Naive thymus-derived CD4-positive, alpha-beta T cell (primary cell): ENCODE measurements at regions not wholly inside any gene's neighbourhood (a gene's known extent, or its start where the extent isn't known, plus 50 kb on each side); places are given as distances from the start of the nearest gene placed in this dataset.

Experiments
- ATAC-seq: fragments of 150-1000 bp; cut with Tn5 transposase; 2 replicates; pipeline ENCODE4 v1.10.0; 2021; ENCODE audit warnings: mild to moderate bottlenecking, moderate library complexity
- CTCF ChIA-PET: fragments of 350-600 bp; sonication (Branson Sonifier 250); formaldehyde crosslinking; loops from one replicate; lab custom pipeline; 2021; ENCODE audit warnings: antibody characterized with exemption; lab: Charles Lee
- POLR2A ChIA-PET: fragments of 350-600 bp; sonication (Branson Sonifier 250); formaldehyde crosslinking; loops from one replicate; lab custom pipeline; 2021; ENCODE audit warnings: antibody characterized with exemption, inconsistent platforms; lab: Charles Lee
- DNase-seq, 9 donors: peaks; one replicate each; pipeline versions ENCODE4 v3.0.0 to v3.0.0-alpha.2; 2020 to 2022; ENCODE audit warnings: mixed read lengths in 1 of 9
- H3K27ac ChIP-seq: one replicate; pipeline ENCODE4 v1.7.0; 2013; ENCODE audit warnings: mild to moderate bottlenecking, low read depth, low read length, moderate library complexity
- H3K27me3 ChIP-seq, 2 donors: one replicate each; pipeline ENCODE4 v1.7.0; 2013; ENCODE audit warnings: low read length in 2 of 2, mild to moderate bottlenecking in 2 of 2, moderate library complexity in 2 of 2; ENCODE audit not compliant: control insufficient read depth in 2 of 2, insufficient read depth in 2 of 2
- H3K36me3 ChIP-seq, 3 experiments: 1 replicate in 2 of 3; 2 replicates in 1 of 3; pipeline ENCODE4 v1.7.0; 2013; ENCODE audit warnings: low read length in 3 of 3, mild to moderate bottlenecking in 3 of 3, moderate library complexity in 1 of 3; ENCODE audit not compliant: insufficient read depth in 3 of 3, control insufficient read depth in 2 of 3
- H3K4me1 ChIP-seq, 2 donors: one replicate each; pipeline ENCODE4 v1.7.0; 2013; ENCODE audit warnings: low read length in 2 of 2, mild to moderate bottlenecking in 2 of 2, moderate library complexity in 1 of 2; ENCODE audit not compliant: control insufficient read depth in 2 of 2, insufficient read depth in 2 of 2
- H3K4me3 ChIP-seq: 2 replicates; pipeline ENCODE4 v1.7.0; 2013; ENCODE audit warnings: mild to moderate bottlenecking, low read length
- H3K9me3 ChIP-seq, 3 experiments: 1 replicate in 2 of 3; 2 replicates in 1 of 3; pipeline ENCODE4 v1.7.0; 2013; ENCODE audit warnings: low read length in 3 of 3; ENCODE audit not compliant: control insufficient read depth in 2 of 3
- H3K27ac Mint-ChIP-seq, 9 donors: one replicate each; pipeline ENCODE4 v1.8.0; 2020 to 2022; ENCODE audit warnings: mixed read lengths in 9 of 9, mild to moderate bottlenecking in 8 of 9, moderate library complexity in 5 of 9, inconsistent platforms in 2 of 9
- H3K27me3 Mint-ChIP-seq, 5 donors: one replicate each; pipeline ENCODE4 v1.8.0; 2021 to 2022; ENCODE audit warnings: mixed read lengths in 5 of 5, mild to moderate bottlenecking in 1 of 5
- H3K36me3 Mint-ChIP-seq, 5 donors: one replicate each; pipeline ENCODE4 v1.8.0; 2020 to 2022; ENCODE audit warnings: mixed read lengths in 5 of 5, mild to moderate bottlenecking in 3 of 5, inconsistent platforms in 1 of 5
- H3K4me1 Mint-ChIP-seq, 7 donors: one replicate each; pipeline ENCODE4 v1.8.0; 2020 to 2022; ENCODE audit warnings: mixed read lengths in 7 of 7, mild to moderate bottlenecking in 3 of 7, inconsistent platforms in 1 of 7
- H3K4me3 Mint-ChIP-seq, 10 donors: one replicate each; pipeline ENCODE4 v1.8.0; 2020 to 2022; ENCODE audit warnings: mild to moderate bottlenecking in 10 of 10, mixed read lengths in 10 of 10, moderate library complexity in 6 of 10, inconsistent platforms in 2 of 10
- H3K9me3 Mint-ChIP-seq, 11 donors: one replicate each; pipeline ENCODE4 v1.8.0; 2020 to 2022; ENCODE audit warnings: mixed read lengths in 11 of 11, mild to moderate bottlenecking in 4 of 11, inconsistent platforms in 1 of 11, moderate library complexity in 1 of 11
- intact Hi-C, 2 donors: fragments of 100-400 bp; cut with micrococcal nuclease; formaldehyde crosslinking; loops; one replicate each; pipeline ENCODE4 v1.15.1; 2023

DNA sequence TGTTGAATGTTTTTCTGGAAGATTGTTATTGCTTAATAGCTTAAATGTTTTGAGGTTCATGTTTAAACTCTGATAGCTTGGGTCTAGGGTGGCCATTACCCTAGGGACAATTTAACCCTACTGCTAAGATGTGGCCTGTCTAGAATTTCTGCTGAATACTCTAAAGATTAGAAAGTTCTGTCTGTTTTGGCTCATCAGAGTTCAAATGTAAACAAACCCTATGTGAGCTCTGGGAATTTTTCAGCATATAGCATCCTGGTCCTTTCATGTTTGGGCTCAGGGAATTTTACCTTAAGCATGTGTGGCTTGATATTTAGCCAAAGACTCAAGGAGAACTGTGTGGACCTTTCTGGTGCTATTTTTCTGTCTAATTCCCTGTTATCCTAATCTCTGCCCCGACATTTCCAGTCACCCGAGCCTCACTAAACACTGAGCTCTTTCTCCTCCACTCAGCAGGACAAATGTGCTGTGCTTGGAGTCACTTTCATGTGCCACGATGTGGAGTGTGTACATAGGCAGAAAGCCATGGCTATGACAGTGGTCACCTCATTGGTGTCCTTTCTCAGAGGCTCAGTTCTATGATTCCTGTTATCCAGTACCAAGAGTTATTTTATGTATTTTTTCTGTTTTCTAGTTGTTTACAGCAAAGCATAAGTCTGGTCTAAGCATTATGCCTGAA lies 492.5 kb upstream of the SPHKAP start:
- ChIA-PET CTCF (no interaction called here), POLR2A (interaction anchor here (0.5 kb wide), 1 partner anchor 869 kb away, joined by 6 read pairs; no protein-coding TSS in a partner anchor)
- Histone ChIP-seq H3K4me3 (no peak overlapping the region), H3K9me3 (no peaks in the 10 kb centered on the region), H3K27me3 (no peaks in the 10 kb centered on the region), H3K27ac (no peak overlapping the region), H3K4me1 (no peaks in the 10 kb centered on the region), H3K36me3 (no peaks in the 10 kb centered on the region)
- Mint-ChIP-seq H3K9me3 (peaks cover 0 to 7% (median 2%) of the 10 kb centered on the region in 11 donors), H3K4me3 (no peak overlapping the region), H3K27me3 (no peaks in the 10 kb centered on the region), H3K4me1 (no peaks in the 10 kb centered on the region), H3K27ac (no peak overlapping the region), H3K36me3 (no peaks in the 10 kb centered on the region)
- DNase-seq, result no peak
- no peak for ATAC-seq
- intact Hi-C loops, result no loop called here

DNA sequence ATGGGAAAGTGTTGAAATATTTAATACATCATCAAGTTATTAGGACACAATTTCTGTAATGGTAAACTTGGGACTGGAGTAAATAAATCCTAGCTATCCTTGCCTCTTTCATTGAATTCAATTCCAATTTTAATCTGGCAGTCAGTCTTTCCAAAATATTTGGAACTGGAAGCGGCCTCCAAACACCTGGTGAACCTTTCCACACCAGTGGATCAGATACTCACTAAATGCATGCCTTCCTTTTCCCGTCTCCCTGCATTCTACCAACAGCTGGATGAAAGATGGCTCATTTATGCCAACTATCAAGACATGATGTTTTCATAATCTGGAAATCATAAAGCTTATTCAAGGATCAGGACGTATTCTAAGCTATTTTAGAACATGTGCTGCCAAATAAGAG lies 488.2 kb upstream of the SPHKAP start:
- CTCF ChIA-PET, result no interaction called here
- intact Hi-C loops, result no loop called here
- H3K27me3 ChIP-seq, result no peaks in the 10 kb centered on the region
- H3K4me3 Mint-ChIP-seq, result no peak overlapping the region
- POLR2A ChIA-PET, result no interaction called here
- H3K27me3 Mint-ChIP-seq, result no peaks in the 10 kb centered on the region
- H3K4me3 ChIP-seq, result no peak overlapping the region
- H3K4me1 ChIP-seq, result no peaks in the 10 kb centered on the region
- H3K4me1 Mint-ChIP-seq, result no peaks in the 10 kb centered on the region
- no peak overlapping the region for H3K27ac Mint-ChIP-seq
- no peaks in the 10 kb centered on the region for H3K36me3 ChIP-seq
- peaks cover 0 to 10% (median 4%) of the 10 kb centered on the region in 11 donors for H3K9me3 Mint-ChIP-seq
- H3K27ac ChIP-seq, result no peak overlapping the region
- no peaks in the 10 kb centered on the region for H3K9me3 ChIP-seq
- DNase-seq (no peak), ATAC-seq (no peak)
- no peaks in the 10 kb centered on the region for H3K36me3 Mint-ChIP-seq

DNA sequence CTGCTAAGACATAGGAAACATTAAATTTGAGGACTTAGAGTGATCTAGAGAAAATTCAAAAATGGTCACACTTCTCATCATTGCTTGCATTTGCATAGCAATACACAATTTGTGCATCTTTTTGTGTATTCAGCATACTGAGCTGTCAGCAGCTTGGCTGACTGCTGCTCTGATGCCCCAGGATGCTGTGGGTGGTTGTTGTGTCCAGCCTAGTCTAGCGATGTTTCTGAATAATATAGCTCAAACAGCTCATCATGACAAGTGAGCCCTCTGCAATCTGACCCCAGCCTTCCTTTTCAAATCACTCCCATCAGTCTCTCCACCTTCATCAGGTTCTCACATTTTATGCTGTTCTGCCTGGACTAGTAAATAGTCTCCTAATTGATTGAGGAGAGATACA lies 483.7 kb upstream of the SPHKAP start:
- no peaks in the 10 kb centered on the region for H3K27me3 ChIP-seq
- no peak overlapping the region for H3K27ac Mint-ChIP-seq
- H3K27ac ChIP-seq, result no peak overlapping the region
- H3K4me3 Mint-ChIP-seq, result no peak overlapping the region
- DNase-seq (no peak), ATAC-seq (no peak)
- peaks cover 0 to 13% (median 5%) of the 10 kb centered on the region in 11 donors for H3K9me3 Mint-ChIP-seq
- H3K4me3 ChIP-seq, result no peak overlapping the region
- ChIA-PET POLR2A (no interaction called here), CTCF (no interaction called here)
- H3K36me3 Mint-ChIP-seq, result no peaks in the 10 kb centered on the region
- H3K4me1 ChIP-seq, result no peaks in the 10 kb centered on the region
- H3K36me3 ChIP-seq, result no peaks in the 10 kb centered on the region
- no peaks in the 10 kb centered on the region for H3K4me1 Mint-ChIP-seq
- no peaks in the 10 kb centered on the region for H3K27me3 Mint-ChIP-seq
- intact Hi-C loops, result no loop called here
- no peaks in the 10 kb centered on the region for H3K9me3 ChIP-seq

DNA sequence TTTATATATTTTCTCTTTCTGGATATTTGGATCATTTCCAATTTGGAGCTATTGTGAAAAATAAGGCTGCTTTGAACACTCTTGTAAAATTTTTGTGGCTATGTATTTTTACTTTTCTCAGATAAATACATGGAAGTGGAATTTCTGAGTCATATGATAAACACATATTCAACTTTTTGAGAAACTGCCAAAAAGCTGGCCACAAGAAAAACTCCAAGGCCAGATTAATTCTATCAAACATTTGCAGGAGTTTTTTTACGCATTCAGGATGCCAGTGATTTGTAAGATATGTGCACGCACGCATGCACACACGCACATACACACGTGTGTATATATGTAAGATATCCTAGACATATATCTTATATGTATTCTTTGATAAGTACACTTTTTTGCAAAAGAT lies 477.5 kb upstream of the SPHKAP start:
- H3K4me3 Mint-ChIP-seq, result no peak overlapping the region
- Histone ChIP-seq H3K9me3 (no peaks in the 10 kb centered on the region), H3K27ac (no peak overlapping the region), H3K4me1 (no peaks in the 10 kb centered on the region), H3K36me3 (no peaks in the 10 kb centered on the region), H3K4me3 (no peak overlapping the region), H3K27me3 (no peaks in the 10 kb centered on the region)
- H3K36me3 Mint-ChIP-seq, result no peaks in the 10 kb centered on the region
- ATAC-seq, result no peak
- intact Hi-C loops, result no loop called here
- no peak for DNase-seq
- CTCF ChIA-PET, result interaction anchor here (0.6 kb wide), 1 partner anchor 81 kb away, joined by 3 read pairs; no protein-coding TSS in a partner anchor
- no peaks in the 10 kb centered on the region for H3K4me1 Mint-ChIP-seq
- no peak overlapping the region for H3K27ac Mint-ChIP-seq
- POLR2A ChIA-PET, result no interaction called here
- H3K9me3 Mint-ChIP-seq, result peaks cover 0 to 8% (median 0%) of the 10 kb centered on the region in 11 donors
- H3K27me3 Mint-ChIP-seq, result no peaks in the 10 kb centered on the region

DNA sequence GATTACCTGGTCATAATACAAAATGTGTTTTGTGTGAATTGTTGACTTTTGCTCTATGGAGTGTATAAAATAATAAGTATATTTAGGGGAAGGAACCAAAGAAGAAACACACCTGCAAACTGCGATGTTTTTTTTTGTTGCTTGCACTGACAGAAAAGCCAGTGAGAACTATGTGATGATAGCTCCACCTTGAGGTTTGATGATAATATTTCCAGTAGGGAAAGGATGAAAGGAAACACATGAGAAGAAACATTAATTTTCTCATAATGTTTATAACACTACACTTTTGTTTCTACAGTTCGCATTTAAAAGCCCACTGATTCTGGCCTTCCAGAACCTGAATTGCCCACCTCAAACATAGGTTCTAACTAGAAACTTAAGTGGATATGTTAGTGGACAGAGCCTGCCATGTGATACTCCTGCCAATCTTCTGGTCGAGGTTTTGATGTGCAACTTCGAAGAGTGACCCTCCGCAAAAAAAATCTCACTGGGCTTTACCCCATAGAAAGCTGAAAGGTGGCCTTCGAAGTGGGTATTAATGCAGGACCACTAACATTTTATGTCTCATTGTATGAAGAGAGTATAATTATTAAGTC lies 476.4 kb upstream of the SPHKAP start:
- Mint-ChIP-seq H3K9me3 (peaks cover 0 to 8% (median 0%) of the 10 kb centered on the region in 11 donors), H3K27me3 (no peaks in the 10 kb centered on the region), H3K36me3 (no peaks in the 10 kb centered on the region), H3K27ac (no peak overlapping the region), H3K4me1 (no peaks in the 10 kb centered on the region), H3K4me3 (no peak overlapping the region)
- ChIA-PET POLR2A (no interaction called here), CTCF (no interaction called here)
- no peak overlapping the region for H3K4me3 ChIP-seq
- H3K36me3 ChIP-seq, result no peaks in the 10 kb centered on the region
- intact Hi-C loops, result no loop called here
- no peak overlapping the region for H3K27ac ChIP-seq
- DNase-seq, result no peak
- H3K4me1 ChIP-seq, result no peaks in the 10 kb centered on the region
- no peaks in the 10 kb centered on the region for H3K9me3 ChIP-seq
- H3K27me3 ChIP-seq, result no peaks in the 10 kb centered on the region
- no peak for ATAC-seq

DNA sequence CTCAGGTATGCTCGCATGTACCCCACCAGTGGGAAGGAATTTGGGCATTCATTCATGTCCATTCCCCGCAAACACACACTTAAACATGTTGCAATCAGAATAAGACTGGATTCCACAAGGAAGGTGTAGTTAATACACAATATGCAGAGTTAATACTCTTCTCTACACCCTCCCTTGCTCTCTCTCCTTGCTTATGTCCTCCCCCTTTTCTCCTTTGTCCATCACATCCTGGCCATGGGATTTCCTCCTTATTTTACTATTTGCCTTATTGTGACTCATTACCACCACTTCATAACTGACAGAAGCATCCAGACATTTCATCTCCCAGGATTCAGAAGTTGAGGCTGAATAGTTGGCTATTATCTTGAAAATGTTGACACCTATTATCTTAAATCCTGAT lies 473.8 kb upstream of the SPHKAP start:
- CTCF ChIA-PET, result no interaction called here
- intact Hi-C loops, result no loop called here
- H3K4me3 ChIP-seq, result no peak overlapping the region
- no peak overlapping the region for H3K27ac Mint-ChIP-seq
- H3K36me3 Mint-ChIP-seq, result no peaks in the 10 kb centered on the region
- H3K27me3 Mint-ChIP-seq, result no peaks in the 10 kb centered on the region
- H3K4me1 Mint-ChIP-seq, result peaks cover 0 to 2% (median 0%) of the 10 kb centered on the region in 7 donors
- H3K27me3 ChIP-seq, result no peaks in the 10 kb centered on the region
- POLR2A ChIA-PET, result no interaction called here
- no peak for DNase-seq
- H3K4me3 Mint-ChIP-seq, result no peak overlapping the region
- H3K4me1 ChIP-seq, result no peaks in the 10 kb centered on the region
- peaks cover 0 to 6% (median 2%) of the 10 kb centered on the region in 11 donors for H3K9me3 Mint-ChIP-seq
- H3K36me3 ChIP-seq, result no peaks in the 10 kb centered on the region
- no peak for ATAC-seq
- no peaks in the 10 kb centered on the region for H3K9me3 ChIP-seq
- H3K27ac ChIP-seq, result no peak overlapping the region

DNA sequence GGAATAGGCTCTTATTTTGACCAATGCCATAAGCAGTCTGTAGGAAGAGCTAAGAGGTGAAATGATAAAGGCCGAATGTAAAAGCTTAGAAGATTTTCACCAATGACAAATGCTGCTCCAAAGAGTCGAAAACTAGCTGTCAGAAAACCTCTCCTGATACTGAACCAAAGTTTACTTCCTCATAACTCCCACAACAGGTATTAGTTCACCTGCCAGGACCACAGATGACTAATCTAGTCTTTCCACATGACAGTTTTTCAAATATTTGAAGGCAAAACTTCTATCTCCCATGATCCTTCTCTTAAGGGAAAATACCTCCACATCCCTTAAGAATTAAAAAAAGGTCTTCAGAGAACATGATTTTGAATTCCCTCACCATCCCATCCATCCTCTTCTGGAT lies 473.2 kb upstream of the SPHKAP start:
- intact Hi-C loops, result no loop called here
- H3K4me1 ChIP-seq, result no peaks in the 10 kb centered on the region
- H3K36me3 ChIP-seq, result no peaks in the 10 kb centered on the region
- Mint-ChIP-seq H3K4me1 (peaks cover 0 to 3% (median 0%) of the 10 kb centered on the region in 7 donors), H3K9me3 (peaks cover 0 to 10% (median 3%) of the 10 kb centered on the region in 11 donors), H3K36me3 (no peaks in the 10 kb centered on the region), H3K27me3 (no peaks in the 10 kb centered on the region), H3K27ac (no peak overlapping the region), H3K4me3 (no peak overlapping the region)
- H3K27ac ChIP-seq, result no peak overlapping the region
- ATAC-seq (no peak), DNase-seq (no peak)
- ChIA-PET CTCF (no interaction called here), POLR2A (no interaction called here)
- H3K9me3 ChIP-seq, result no peaks in the 10 kb centered on the region
- no peaks in the 10 kb centered on the region for H3K27me3 ChIP-seq
- H3K4me3 ChIP-seq, result no peak overlapping the region
